ENCODE measurements at regions not wholly inside any gene's neighbourhood (a gene's known extent, or its start where the extent isn't known, plus 50 kb on each side); places are given as distances from the start of the nearest gene placed in this dataset.

DNA sequence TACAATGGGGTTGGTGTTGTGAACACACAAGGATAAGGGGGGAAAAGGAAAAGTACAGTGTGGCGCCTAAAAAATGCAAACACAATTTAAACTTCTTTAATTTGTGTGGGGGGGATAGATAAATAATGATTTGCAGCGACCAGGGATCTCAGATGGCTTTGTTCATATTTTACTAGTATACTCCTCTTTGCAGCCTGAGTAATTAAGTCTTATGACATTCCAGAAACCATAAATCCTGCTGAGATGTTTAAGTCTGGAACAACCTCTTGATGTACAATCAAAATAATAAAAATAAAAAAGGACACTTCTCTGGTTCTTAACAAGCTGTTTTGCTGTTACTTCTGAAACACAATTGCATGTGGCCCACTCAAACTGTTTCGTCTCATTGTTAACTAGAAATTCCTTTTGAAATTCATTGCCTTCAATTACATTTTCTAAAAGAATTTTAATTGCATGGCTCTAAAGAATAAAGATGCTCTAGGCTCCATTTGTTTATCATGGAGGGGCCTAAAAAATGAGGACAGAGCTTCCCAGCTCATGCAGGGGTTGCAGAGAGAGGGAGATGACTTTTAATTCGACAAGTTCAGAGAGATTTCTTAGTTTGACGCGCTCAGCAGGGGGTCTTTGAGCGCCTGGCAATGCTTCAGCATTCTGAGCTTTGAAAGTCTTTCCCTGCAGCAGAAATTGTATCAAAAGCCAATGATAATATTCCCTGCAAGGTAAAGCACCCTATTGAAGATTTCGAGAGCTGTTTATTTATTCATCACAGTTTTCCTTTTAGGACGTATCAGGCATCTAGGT is 892.4 kb upstream of the TENM3 start:
- Mint-ChIP-seq H3K4me1 (ENCODE audit: low read depth) (no peaks in the 10 kb centered on the region), H3K27ac (no peak overlapping the region), H3K4me3 (ENCODE audit: low read depth) (no peak overlapping the region), H3K36me3 (ENCODE audit: low read depth) (no peaks in the 10 kb centered on the region), H3K27me3 (ENCODE audit: low read depth) (no peaks in the 10 kb centered on the region), H3K9me3 (peaks cover 9% of the 10 kb centered on the region)
- DNase-seq (ENCODE audit: low spot score) = no peak
- intact Hi-C loops (cut with micrococcal nuclease) = no loop called here

- no peak for DNase-seq (ENCODE audit: low spot score)
- intact Hi-C loops (cut with micrococcal nuclease) = no loop called here
- Mint-ChIP-seq H3K27ac (no peak overlapping the region), H3K9me3 (peaks cover 8% of the 10 kb centered on the region), H3K27me3 (ENCODE audit: low read depth) (no peaks in the 10 kb centered on the region), H3K4me1 (ENCODE audit: low read depth) (no peaks in the 10 kb centered on the region), H3K4me3 (ENCODE audit: low read depth) (no peak overlapping the region), H3K36me3 (ENCODE audit: low read depth) (no peaks in the 10 kb centered on the region)
Observed at GRCh38 chr4:181364504-181364903, 878.7 kb upstream of the TENM3 start.

DNA sequence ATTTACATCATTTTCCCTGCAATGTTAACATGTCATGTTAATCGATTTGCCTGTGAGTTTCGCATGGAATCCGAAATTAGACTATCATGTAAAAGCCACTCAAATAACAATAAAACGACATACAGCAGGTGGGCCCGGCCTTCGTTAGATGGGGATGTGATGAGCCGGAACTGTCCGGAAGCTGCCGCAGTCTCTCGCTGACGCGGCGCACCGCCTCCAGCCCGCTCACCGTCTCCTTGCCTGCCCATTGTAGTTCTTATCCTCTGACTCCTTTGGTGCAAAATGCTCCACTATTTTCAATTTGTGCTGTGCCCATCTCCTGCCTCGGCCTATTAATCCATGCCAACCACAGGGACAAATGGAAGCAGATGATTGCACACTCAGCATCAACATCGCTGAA is 877.5 kb upstream of the TENM3 start:
- Mint-ChIP-seq H3K4me3 (ENCODE audit: low read depth) (no peak overlapping the region), H3K9me3 (peaks cover 8% of the 10 kb centered on the region), H3K36me3 (ENCODE audit: low read depth) (no peaks in the 10 kb centered on the region), H3K27ac (no peak overlapping the region), H3K27me3 (ENCODE audit: low read depth) (no peaks in the 10 kb centered on the region), H3K4me1 (ENCODE audit: low read depth) (no peaks in the 10 kb centered on the region)
- intact Hi-C loops (cut with micrococcal nuclease) = no loop called here
- DNase-seq (ENCODE audit: low spot score) = no peak

DNA sequence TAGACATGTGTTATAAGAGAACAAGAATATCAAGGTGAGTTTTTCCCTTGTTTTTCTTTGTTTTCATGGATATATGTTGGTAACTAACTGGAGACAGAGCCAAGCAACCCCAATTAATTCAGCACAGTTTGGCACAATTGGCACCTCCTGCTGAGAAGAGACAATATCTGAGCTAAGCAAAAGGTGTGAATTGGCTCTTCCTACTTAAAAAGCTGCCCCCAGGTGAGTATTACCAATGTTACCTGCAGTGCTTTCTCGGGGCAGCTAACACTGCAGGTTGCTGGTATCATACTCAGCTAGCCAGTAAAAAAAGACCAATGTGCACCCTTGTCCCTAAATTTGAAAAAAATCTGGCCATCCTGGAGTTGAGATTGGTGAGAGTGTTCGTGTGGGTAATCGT is 871.2 kb upstream of the TENM3 start:
- intact Hi-C loops (cut with micrococcal nuclease) = no loop called here

GRCh38 chr4:181376058-181376457 is 867.1 kb upstream of the TENM3 start:
- H3K4me3 Mint-ChIP-seq (ENCODE audit: low read depth) = no peak overlapping the region
- no peaks in the 10 kb centered on the region for H3K27me3 Mint-ChIP-seq (ENCODE audit: low read depth)
- H3K27ac Mint-ChIP-seq = no peak overlapping the region

More for the DNA sequence above, 871.2 kb upstream of the TENM3 start:
- no peaks in the 10 kb centered on the region for H3K27me3 Mint-ChIP-seq (ENCODE audit: low read depth)
- no peak overlapping the region for H3K27ac Mint-ChIP-seq
- no peak for DNase-seq (ENCODE audit: low spot score)
- H3K36me3 Mint-ChIP-seq (ENCODE audit: low read depth) = no peaks in the 10 kb centered on the region
- H3K4me3 Mint-ChIP-seq (ENCODE audit: low read depth) = no peak overlapping the region
- no peaks in the 10 kb centered on the region for H3K4me1 Mint-ChIP-seq (ENCODE audit: low read depth)
- no peaks in the 10 kb centered on the region for H3K9me3 Mint-ChIP-seq

GRCh38 chr4:181388061-181388460 is 855.1 kb upstream of the TENM3 start:
- DNase-seq (ENCODE audit: low spot score) = no peak
- Mint-ChIP-seq H3K4me1 (ENCODE audit: low read depth) (no peaks in the 10 kb centered on the region), H3K36me3 (ENCODE audit: low read depth) (no peaks in the 10 kb centered on the region), H3K9me3 (no peaks in the 10 kb centered on the region), H3K27me3 (ENCODE audit: low read depth) (no peaks in the 10 kb centered on the region), H3K4me3 (ENCODE audit: low read depth) (no peak overlapping the region), H3K27ac (no peak overlapping the region)
- intact Hi-C loops (cut with micrococcal nuclease) = no loop called here

More at GRCh38 chr4:181376058-181376457, 867.1 kb upstream of the TENM3 start:
- no peaks in the 10 kb centered on the region for H3K9me3 Mint-ChIP-seq
- H3K36me3 Mint-ChIP-seq (ENCODE audit: low read depth) = no peaks in the 10 kb centered on the region
- intact Hi-C loops (cut with micrococcal nuclease) = no loop called here
- DNase-seq (ENCODE audit: low spot score) = no peak
- no peaks in the 10 kb centered on the region for H3K4me1 Mint-ChIP-seq (ENCODE audit: low read depth)

GRCh38 chr4:181416966-181417365 is 826.2 kb upstream of the TENM3 start:
- H3K36me3 Mint-ChIP-seq (ENCODE audit: low read depth) = no peaks in the 10 kb centered on the region
- H3K9me3 Mint-ChIP-seq = peaks cover 10% of the 10 kb centered on the region
- no peak overlapping the region for H3K27ac Mint-ChIP-seq
- H3K27me3 Mint-ChIP-seq (ENCODE audit: low read depth) = no peaks in the 10 kb centered on the region
- DNase-seq (ENCODE audit: low spot score) = no peak
- no peak overlapping the region for H3K4me3 Mint-ChIP-seq (ENCODE audit: low read depth)
- no peaks in the 10 kb centered on the region for H3K4me1 Mint-ChIP-seq (ENCODE audit: low read depth)
- intact Hi-C loops (cut with micrococcal nuclease) = no loop called here

DNA sequence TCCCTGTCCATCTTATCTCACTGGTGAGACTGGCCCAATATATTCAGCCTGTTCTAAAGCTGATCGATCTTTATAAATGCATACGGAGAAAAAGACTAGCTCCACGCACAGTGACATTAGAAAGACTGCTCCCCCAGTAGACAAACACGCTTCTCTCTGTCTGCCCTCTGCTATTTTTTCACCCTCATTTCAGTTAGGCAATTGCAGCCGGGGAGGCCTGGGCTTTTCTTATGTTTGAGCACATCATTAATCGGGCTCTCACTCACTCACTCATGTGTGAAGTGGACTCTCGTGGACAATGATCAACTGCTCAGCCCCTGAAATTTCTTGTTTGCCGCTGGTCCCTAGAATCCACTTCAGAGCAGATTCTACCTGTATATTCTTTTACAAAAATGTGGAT is 824.7 kb upstream of the TENM3 start:
- intact Hi-C loops (cut with micrococcal nuclease) = no loop called here
- no peak for DNase-seq (ENCODE audit: low spot score)
- H3K9me3 Mint-ChIP-seq = peaks cover 15% of the 10 kb centered on the region

DNA sequence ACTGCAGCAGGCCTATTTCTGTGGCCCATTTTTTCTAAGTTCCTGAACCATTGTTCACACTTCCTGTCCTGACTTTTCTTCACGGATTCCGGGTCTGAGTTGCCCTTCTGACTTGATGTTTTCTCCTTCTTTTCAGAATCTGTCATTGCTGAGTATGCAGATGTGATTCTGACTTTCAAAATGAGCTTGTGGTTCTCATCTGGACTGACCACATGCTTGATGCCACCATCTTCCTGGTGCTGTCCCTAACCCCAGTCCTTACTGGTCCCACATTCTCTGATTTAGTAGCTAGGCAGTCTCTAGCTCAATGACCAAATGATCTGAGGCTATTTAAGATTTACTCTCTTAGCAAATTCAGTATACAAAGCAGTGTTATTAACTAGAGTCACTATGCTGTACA is 822.3 kb upstream of the TENM3 start:
- Mint-ChIP-seq H3K27me3 (ENCODE audit: low read depth) (no peaks in the 10 kb centered on the region), H3K9me3 (peaks cover 13% of the 10 kb centered on the region), H3K4me1 (ENCODE audit: low read depth) (no peaks in the 10 kb centered on the region), H3K27ac (no peak overlapping the region), H3K36me3 (ENCODE audit: low read depth) (no peaks in the 10 kb centered on the region), H3K4me3 (ENCODE audit: low read depth) (no peak overlapping the region)
- no peak for DNase-seq (ENCODE audit: low spot score)
- intact Hi-C loops (cut with micrococcal nuclease) = no loop called here

More for the DNA sequence above, 824.7 kb upstream of the TENM3 start:
- H3K4me1 Mint-ChIP-seq (ENCODE audit: low read depth) = no peaks in the 10 kb centered on the region
- no peak overlapping the region for H3K27ac Mint-ChIP-seq
- H3K4me3 Mint-ChIP-seq (ENCODE audit: low read depth) = no peak overlapping the region
- H3K27me3 Mint-ChIP-seq (ENCODE audit: low read depth) = no peaks in the 10 kb centered on the region
- no peaks in the 10 kb centered on the region for H3K36me3 Mint-ChIP-seq (ENCODE audit: low read depth)

DNA sequence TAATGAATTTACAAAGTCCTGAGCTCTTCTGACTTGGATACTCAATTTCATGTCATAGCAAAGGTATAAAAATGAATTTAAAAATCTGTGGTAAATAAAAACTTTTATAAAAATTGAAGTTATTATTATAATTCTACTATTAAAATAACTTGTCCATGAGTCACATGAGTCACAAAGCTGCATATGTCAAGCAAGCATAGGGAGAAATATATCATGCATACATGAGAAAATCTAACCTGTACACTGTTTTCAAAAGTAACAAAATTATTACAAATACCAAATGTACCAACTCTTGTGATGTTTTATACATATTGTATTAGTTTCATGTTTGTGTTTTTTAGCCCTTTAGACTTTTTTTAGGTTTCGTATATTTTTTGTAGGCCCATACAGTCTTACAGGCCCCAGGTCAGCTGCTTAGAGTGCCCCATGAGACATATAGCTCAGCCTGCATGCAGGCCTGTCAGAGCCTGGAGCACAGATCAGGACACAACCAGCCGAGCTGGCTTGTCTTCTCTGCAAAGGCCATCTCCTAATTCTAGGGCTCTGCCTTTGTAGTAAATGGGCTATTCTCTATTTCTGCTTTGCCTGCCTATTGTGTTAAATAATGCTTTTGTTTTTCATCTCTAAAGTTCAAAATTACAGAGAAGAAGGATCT is 818.7 kb upstream of the TENM3 start:
- no peak for DNase-seq (ENCODE audit: low spot score)
- Mint-ChIP-seq H3K27me3 (ENCODE audit: low read depth) (no peaks in the 10 kb centered on the region), H3K4me1 (ENCODE audit: low read depth) (no peaks in the 10 kb centered on the region), H3K27ac (no peak overlapping the region), H3K36me3 (ENCODE audit: low read depth) (no peaks in the 10 kb centered on the region), H3K4me3 (ENCODE audit: low read depth) (no peak overlapping the region), H3K9me3 (peaks cover 12% of the 10 kb centered on the region)
- intact Hi-C loops (cut with micrococcal nuclease) = no loop called here

GRCh38 chr4:181427076-181427475 is 816.1 kb upstream of the TENM3 start:
- intact Hi-C loops (cut with micrococcal nuclease) = no loop called here
- Mint-ChIP-seq H3K27ac (no peak overlapping the region), H3K4me3 (ENCODE audit: low read depth) (no peak overlapping the region), H3K4me1 (ENCODE audit: low read depth) (no peaks in the 10 kb centered on the region), H3K9me3 (peaks cover 11% of the 10 kb centered on the region), H3K27me3 (ENCODE audit: low read depth) (no peaks in the 10 kb centered on the region), H3K36me3 (ENCODE audit: low read depth) (no peaks in the 10 kb centered on the region)
- DNase-seq (ENCODE audit: low spot score) = no peak

- no peak for DNase-seq (ENCODE audit: low spot score)
Observed at GRCh38 chr4:181431006-181431405, 812.2 kb upstream of the TENM3 start.

GRCh38 chr4:181431661-181432060 is 811.5 kb upstream of the TENM3 start:
- Mint-ChIP-seq H3K36me3 (ENCODE audit: low read depth) (no peaks in the 10 kb centered on the region), H3K27ac (no peak overlapping the region), H3K27me3 (ENCODE audit: low read depth) (no peaks in the 10 kb centered on the region), H3K4me1 (ENCODE audit: low read depth) (no peaks in the 10 kb centered on the region), H3K4me3 (ENCODE audit: low read depth) (no peak overlapping the region), H3K9me3 (peaks cover 4% of the 10 kb centered on the region)
- intact Hi-C loops (cut with micrococcal nuclease) = no loop called here
- no peak for DNase-seq (ENCODE audit: low spot score)

More at GRCh38 chr4:181431006-181431405, 812.2 kb upstream of the TENM3 start:
- Mint-ChIP-seq H3K4me1 (ENCODE audit: low read depth) (no peaks in the 10 kb centered on the region), H3K27ac (no peak overlapping the region), H3K27me3 (ENCODE audit: low read depth) (no peaks in the 10 kb centered on the region), H3K9me3 (peaks cover 4% of the 10 kb centered on the region), H3K4me3 (ENCODE audit: low read depth) (no peak overlapping the region), H3K36me3 (ENCODE audit: low read depth) (no peaks in the 10 kb centered on the region)
- intact Hi-C loops (cut with micrococcal nuclease) = no loop called here

All from activated T-helper 2 cell treated with anti-CD3 and anti-CD28 coated beads, Interferon-gamma antibody, Interleukin-2, Interleukin-4, amounts not matched to agents 10 μg/mL and 5 μg/mL and 100 μg/mL, durations not matched to agents 14 hours and 24 hours and 36 hours (primary cell).